Smooth muscle cell (in vitro differentiated cells): ENCODE measurements at regions not wholly inside any gene's neighbourhood (a gene's known extent, or its start where the extent isn't known, plus 50 kb on each side); places are given as distances from the start of the nearest gene placed in this dataset.
A peak's percentile ranks its signal among the peaks of the same experiment; 100 is the strongest.

Experiments
- DNase-seq: peaks from one replicate; lab custom pipeline; 2025; ENCODE audit not compliant: unreplicated experiment; lab: John Stamatoyannopoulos, UW
- H2AFZ ChIP-seq: fragments of 200-600 bp; sonication (generic); 2 replicates; pipeline ENCODE4 v1.6.0; 2016; ENCODE audit warnings: antibody characterized with exemption, low read depth, mild to moderate bottlenecking
- H3F3A ChIP-seq: fragments of 200-600 bp; sonication (generic); 2 replicates; pipeline ENCODE4 v1.6.0; 2017; ENCODE audit warnings: antibody characterized with exemption, low read depth
- H3K27ac ChIP-seq: fragments of 200-600 bp; sonication (generic); 2 replicates; pipeline ENCODE4 v1.5.1; 2016; ENCODE audit warnings: low read depth, mild to moderate bottlenecking
- H3K27me3 ChIP-seq: fragments of 200-600 bp; sonication (generic); 2 replicates; pipeline ENCODE4 v1.6.1; 2016; ENCODE audit warnings: low read depth, mild to moderate bottlenecking
- H3K36me3 ChIP-seq: fragments of 200-600 bp; sonication (generic); 2 replicates; pipeline ENCODE4 v1.5.1; 2016; ENCODE audit warnings: low read depth
- H3K4me1 ChIP-seq: fragments of 200-600 bp; sonication (generic); 2 replicates; pipeline ENCODE4 v1.5.1; 2016; ENCODE audit warnings: low read depth
- H3K4me2 ChIP-seq: fragments of 200-600 bp; sonication (generic); 2 replicates; pipeline ENCODE4 v1.6.0; 2016; ENCODE audit warnings: mild to moderate bottlenecking
- H3K4me3 ChIP-seq: fragments of 200-600 bp; sonication (generic); 2 replicates; pipeline ENCODE4 v1.5.1; 2016; ENCODE audit warnings: mild to moderate bottlenecking
- H3K79me2 ChIP-seq: fragments of 200-600 bp; sonication (generic); 2 replicates; pipeline ENCODE4 v1.6.0; 2016; ENCODE audit warnings: low read depth, mild to moderate bottlenecking
- H3K9ac ChIP-seq: fragments of 200-600 bp; sonication (generic); 2 replicates; pipeline ENCODE4 v1.6.0; 2016; ENCODE audit warnings: low read depth
- H3K9me3 ChIP-seq: fragments of 200-600 bp; sonication (generic); replicated peaks from 2 replicates; pipeline ENCODE4 v1.5.1; 2016; ENCODE audit warnings: low read depth
- H4K20me1 ChIP-seq: fragments of 200-600 bp; sonication (generic); 2 replicates; pipeline ENCODE4 v1.6.0; 2016; ENCODE audit warnings: low read depth
- CTCF ChIP-seq: fragments of 200-600 bp; sonication (generic); IDR thresholded peaks from 2 replicates; pipeline ENCODE4 v1.5.1; 2017; ENCODE audit warnings: borderline replicate concordance, mild to moderate bottlenecking, antibody characterized with exemption; ENCODE audit not compliant: insufficient read depth, poor library complexity, severe bottlenecking
- WGBS: methylation state at CpG from one replicate; pipeline ENCODE4 v1.1.7; 2016; ENCODE audit warnings: low lambda C conversion rate; 5-methylcytosine and 5-hydroxymethylcytosine counted together

GRCh38 chr7:41536873-41537665, 165.8 kb downstream of the INHBA start:
- Histone ChIP-seq H3K9me3 (no peaks in the 10 kb centered on the region), H3K4me3 (no peak overlapping the region), H3K4me2 (no peak overlapping the region), H3F3A (no peaks in the 10 kb centered on the region), H3K27me3 (no peaks in the 10 kb centered on the region), H3K9ac (no peak overlapping the region), H2AFZ (peak overlapping the region; percentile 10), H3K27ac (peak overlapping the region; percentile 63), H4K20me1 (no peaks in the 10 kb centered on the region), H3K4me1 (no peaks in the 10 kb centered on the region), H3K36me3 (no peaks in the 10 kb centered on the region), H3K79me2 (no peaks in the 10 kb centered on the region)
- WGBS, result 67% methylated on average over 9 of the region's 9 CpGs
- no peak for TF ChIP-seq CTCF
- no peak for DNase-seq

GRCh38 chr7:41536122-41536872, 166.6 kb downstream of the INHBA start:
- Histone ChIP-seq H3K9ac (no peak overlapping the region), H3K9me3 (no peaks in the 10 kb centered on the region), H3K4me1 (no peaks in the 10 kb centered on the region), H3K27me3 (no peaks in the 10 kb centered on the region), H4K20me1 (no peaks in the 10 kb centered on the region), H3K27ac (peak overlapping the region; percentile 63), H3K79me2 (no peaks in the 10 kb centered on the region), H2AFZ (peak overlapping the region; percentile 10), H3K36me3 (no peaks in the 10 kb centered on the region), H3F3A (no peaks in the 10 kb centered on the region), H3K4me3 (no peak overlapping the region), H3K4me2 (peak overlapping the region; percentile 38)
- no peak for TF ChIP-seq CTCF
- no peak for DNase-seq
- 73% methylated on average over 3 of the region's 3 CpGs for WGBS

- H3K27me3 ChIP-seq, result no peaks in the 10 kb centered on the region
- H3K9ac ChIP-seq, result no peak overlapping the region
- H3K9me3 ChIP-seq, result no peaks in the 10 kb centered on the region
- no peak overlapping the region for H2AFZ ChIP-seq
- H3K4me3 ChIP-seq, result no peak overlapping the region
- WGBS, result 79% methylated on average over 6 of the region's 6 CpGs
- H3K4me2 ChIP-seq, result no peak overlapping the region
- no peaks in the 10 kb centered on the region for H3K4me1 ChIP-seq
- TF ChIP-seq CTCF, result no peak
- H3K36me3 ChIP-seq, result no peaks in the 10 kb centered on the region
- no peaks in the 10 kb centered on the region for H3K79me2 ChIP-seq
- no peaks in the 10 kb centered on the region for H4K20me1 ChIP-seq
- H3F3A ChIP-seq, result peaks cover 14% of the 10 kb centered on the region
- no peak overlapping the region for H3K27ac ChIP-seq
- no peak for DNase-seq
Measured at GRCh38 chr7:41529831-41530230, 173.1 kb downstream of the INHBA start.
